MM.1S (cell line): ENCODE measurements at regions not wholly inside any gene's neighbourhood (a gene's known extent, or its start where the extent isn't known, plus 50 kb on each side); places are given as distances from the start of the nearest gene placed in this dataset.

Experiments used
- CTCF ChIP-seq: fragments of 300-600 bp; sonication (generic); IDR thresholded peaks from 2 replicates; pipeline ENCODE4 v1.5.1; 2016; ENCODE audit warnings: antibody characterized with exemption, low read length, mixed read lengths
- EZH2phosphoT487 ChIP-seq: fragments of 300-600 bp; sonication (generic); IDR thresholded peaks from 2 replicates; pipeline ENCODE4 v1.6.1; 2018; ENCODE audit warnings: antibody characterized with exemption, low read length

- TF ChIP-seq CTCF (no peak), EZH2phosphoT487 (no peak)
These were observed 204.4 kb downstream of the KLF6 start for GRCh38 chr10:3580565-3580964.
